Erythroblast (primary cell): ENCODE measurements at regions not wholly inside any gene's neighbourhood (a gene's known extent, or its start where the extent isn't known, plus 50 kb on each side); places are given as distances from the start of the nearest gene placed in this dataset.

Experiments
- GATA1 ChIP-seq: IDR thresholded peaks from 2 replicates; pipeline ENCODE4 v1.6.1; 2011; ENCODE audit warnings: low read depth, mild to moderate bottlenecking, control low read depth, low read length, moderate library complexity
- POLR2A ChIP-seq: IDR thresholded peaks from 2 replicates; pipeline ENCODE4 v1.6.1; 2011; ENCODE audit warnings: mild to moderate bottlenecking, low read length

DNA sequence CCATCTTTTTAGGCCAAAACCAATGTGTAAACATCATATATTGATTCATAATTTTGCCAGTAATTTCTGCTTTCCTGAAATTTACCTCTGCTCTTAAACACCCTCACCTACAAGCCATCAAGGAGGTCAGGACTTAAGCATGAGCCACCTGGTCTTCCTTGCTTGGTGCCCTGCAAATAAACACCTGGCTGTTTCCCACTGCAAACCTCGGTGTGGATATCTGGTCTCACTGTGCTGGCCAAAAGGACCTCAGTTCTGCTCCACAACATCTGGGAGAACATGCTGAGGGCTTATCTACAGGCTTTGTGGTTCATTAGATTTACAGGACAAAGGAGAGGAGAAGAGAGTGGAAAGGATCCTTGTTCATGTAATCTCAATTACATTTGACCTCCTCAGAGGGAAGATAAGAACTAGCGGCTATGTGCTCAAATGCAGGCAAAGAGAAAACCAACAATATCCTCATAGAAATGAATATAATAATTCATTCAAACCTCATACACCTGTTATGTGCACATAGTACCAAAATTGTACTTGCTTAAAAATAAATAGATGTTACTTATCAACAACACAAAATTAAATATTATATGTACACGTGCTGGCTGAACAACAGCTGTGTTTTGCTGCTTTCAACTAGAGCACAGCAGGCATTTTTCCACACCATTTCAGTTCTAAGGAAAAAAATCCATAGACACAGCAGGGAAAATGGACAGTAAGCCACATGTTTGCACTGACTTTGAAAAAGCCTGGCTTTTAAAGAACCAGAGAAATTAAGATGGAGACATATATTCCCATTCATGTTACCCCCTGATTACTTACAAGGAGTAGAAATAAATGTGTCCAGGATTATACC, 465.1 kb downstream of the LPIN1 start:
- no peak for TF ChIP-seq POLR2A
- no peak for TF ChIP-seq GATA1
